A673 (cell line): ENCODE measurements at regions not wholly inside any gene's neighbourhood (a gene's known extent, or its start where the extent isn't known, plus 50 kb on each side); places are given as distances from the start of the nearest gene placed in this dataset.

Experiments
- CTCF ChIP-seq: fragments of 300-800, 200-600 bp; sonication (generic); conservative IDR thresholded peaks from 2 replicates; pipeline ENCODE4 v1.5.1; 2017; ENCODE audit warnings: low read depth, mild to moderate bottlenecking, antibody characterized with exemption, low read length, moderate library complexity, mixed read lengths
- EZH2 ChIP-seq: fragments of 200-600 bp; sonication (generic); IDR thresholded peaks from 2 replicates; pipeline ENCODE4 v1.6.1; 2017; ENCODE audit warnings: borderline replicate concordance, low read depth, mild to moderate bottlenecking, mixed read lengths, antibody characterized with exemption, low read length; ENCODE audit not compliant: poor library complexity, severe bottlenecking

- TF ChIP-seq CTCF (no peak), EZH2 (no peak)
Observed at GRCh38 chr6:5906340-5906670, 100.4 kb downstream of the NRN1 start.
